HG02885 (cell line): ENCODE measurements at regions not wholly inside any gene's neighbourhood (a gene's known extent, or its start where the extent isn't known, plus 50 kb on each side); places are given as distances from the start of the nearest gene placed in this dataset.
"Not testable (repeated sequence)": the region's sequence is repeated elsewhere in the genome, so short reads cannot be mapped to it uniquely, and the experiment has no call there.

Experiments
- ATAC-seq: cut with Tn5 transposase; IDR thresholded peaks from one replicate; pipeline ENCODE4 v1.9.1; 2021; ENCODE audit warnings: mild to moderate bottlenecking; ENCODE audit not compliant: unreplicated experiment, poor library complexity

- no peak for ATAC-seq
Measured at GRCh38 chr6:106885679-106886078, 88.8 kb downstream of the CD24 start.

DNA sequence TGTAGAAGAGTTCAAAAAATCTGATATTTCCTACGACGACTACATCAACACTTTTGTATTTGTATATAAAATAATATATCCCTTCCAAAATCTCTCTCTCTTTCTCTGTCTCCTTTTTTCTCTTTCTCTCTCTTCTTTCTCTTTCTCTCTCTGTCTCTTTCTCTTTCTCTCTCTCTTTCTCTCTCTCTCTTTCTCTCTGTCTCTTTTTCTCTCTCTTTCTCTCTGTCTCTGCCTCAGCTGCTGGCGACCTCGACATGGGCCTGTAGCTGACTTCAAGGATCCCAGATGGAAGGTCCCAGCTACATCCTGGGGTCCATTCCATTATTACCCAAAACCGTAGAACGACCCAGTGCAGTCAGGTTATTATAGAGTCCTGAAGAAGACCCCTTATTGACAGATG is 90.0 kb downstream of the CD24 start:
- ATAC-seq = no peak

DNA sequence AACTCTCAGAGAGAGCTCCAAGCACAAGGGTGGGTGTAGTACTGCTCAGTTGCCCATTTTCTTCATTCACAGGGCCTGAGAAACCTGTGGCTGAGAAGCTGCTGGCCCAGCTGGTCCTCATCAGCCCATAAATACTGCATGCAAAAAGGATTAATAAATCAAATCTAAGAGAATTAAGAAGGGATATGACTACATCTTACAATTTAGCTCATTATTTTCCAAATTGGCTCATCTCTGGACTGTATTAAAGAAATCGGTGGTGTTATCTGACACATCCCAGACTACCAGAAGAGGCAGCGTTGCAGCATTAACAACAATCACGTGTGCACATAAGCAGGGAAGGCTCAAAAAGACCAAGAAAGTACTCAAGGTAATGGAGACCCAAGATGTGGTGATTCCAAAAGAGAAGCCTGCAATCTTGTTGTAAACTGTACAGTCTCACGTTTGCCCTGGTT is 90.7 kb downstream of the CD24 start:
- ATAC-seq = no peak

- no peak for ATAC-seq
Measured at GRCh38 chr6:106882601-106883518, 91.7 kb downstream of the CD24 start.

DNA sequence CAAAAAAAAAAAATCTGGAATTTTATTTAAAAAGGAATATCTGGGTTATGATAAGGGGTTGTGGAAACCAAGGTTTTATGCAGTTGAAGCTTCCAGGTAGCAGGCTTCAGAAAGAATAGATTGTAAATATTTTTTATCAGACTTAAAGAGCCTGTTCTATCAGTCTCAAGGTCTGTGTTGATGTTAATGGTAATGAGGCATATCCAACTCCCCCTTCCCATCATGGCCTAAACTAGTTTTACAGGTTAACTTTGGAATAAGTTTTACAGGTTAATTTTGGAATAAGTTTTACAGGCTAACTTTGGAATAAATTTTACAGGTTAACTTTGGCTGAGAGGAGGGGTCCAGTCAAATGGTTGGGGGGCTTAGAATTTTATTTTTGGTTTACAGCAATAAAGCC is 92.4 kb downstream of the CD24 start:
- ATAC-seq = no peak

- ATAC-seq = no peak
Measured at GRCh38 chr6:106880952-106881351, 93.6 kb downstream of the CD24 start.

DNA sequence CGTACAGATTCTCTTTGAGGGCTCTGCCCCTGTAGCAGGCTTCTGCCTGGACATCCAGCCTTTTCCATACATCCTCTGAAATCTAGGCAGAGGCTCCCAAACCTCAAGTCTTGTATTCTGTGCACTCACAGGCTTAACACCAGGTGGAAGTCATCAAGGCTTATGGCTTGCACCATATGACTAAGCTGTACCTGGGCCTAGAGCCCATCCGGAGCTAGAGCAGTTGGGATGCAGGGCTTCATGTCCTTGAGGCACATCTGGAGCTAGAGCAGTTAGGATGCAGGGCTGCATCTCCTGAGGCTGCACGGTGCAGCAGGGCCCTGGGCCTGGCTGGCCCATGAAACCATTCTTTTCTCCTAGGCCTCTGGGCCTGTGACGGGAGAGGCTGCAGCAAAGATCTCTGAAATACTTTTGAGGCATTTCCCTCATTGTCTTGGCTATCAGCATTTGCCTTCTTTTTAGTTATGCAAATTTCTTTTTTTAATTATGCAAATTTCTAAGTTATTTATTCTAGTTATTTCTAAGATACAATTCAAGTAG is 98.7 kb downstream of the CD24 start:
- no peak for ATAC-seq

GRCh38 chr6:106874481-106874880 is 100.0 kb downstream of the CD24 start:
- ATAC-seq = no peak

DNA sequence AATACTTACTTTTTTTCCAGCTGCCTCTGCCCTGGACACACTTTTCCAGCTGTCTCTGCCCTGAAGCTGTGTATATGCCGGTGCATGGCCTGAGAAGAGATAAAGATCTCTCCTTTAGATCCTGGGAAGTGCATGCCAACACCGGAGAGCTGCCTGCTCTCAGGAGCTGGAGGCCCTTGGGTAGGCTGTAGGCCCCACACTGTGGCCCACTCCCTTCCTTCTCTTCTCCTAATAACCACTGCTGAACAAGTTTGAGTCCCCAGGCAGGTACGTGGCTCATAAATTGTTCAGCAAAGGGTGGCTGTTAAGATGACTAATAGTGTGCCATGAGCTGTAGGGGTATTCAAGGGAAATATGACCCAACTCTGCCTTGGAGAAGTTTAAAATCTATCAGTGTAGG is 102.5 kb downstream of the CD24 start:
- ATAC-seq = no peak

DNA sequence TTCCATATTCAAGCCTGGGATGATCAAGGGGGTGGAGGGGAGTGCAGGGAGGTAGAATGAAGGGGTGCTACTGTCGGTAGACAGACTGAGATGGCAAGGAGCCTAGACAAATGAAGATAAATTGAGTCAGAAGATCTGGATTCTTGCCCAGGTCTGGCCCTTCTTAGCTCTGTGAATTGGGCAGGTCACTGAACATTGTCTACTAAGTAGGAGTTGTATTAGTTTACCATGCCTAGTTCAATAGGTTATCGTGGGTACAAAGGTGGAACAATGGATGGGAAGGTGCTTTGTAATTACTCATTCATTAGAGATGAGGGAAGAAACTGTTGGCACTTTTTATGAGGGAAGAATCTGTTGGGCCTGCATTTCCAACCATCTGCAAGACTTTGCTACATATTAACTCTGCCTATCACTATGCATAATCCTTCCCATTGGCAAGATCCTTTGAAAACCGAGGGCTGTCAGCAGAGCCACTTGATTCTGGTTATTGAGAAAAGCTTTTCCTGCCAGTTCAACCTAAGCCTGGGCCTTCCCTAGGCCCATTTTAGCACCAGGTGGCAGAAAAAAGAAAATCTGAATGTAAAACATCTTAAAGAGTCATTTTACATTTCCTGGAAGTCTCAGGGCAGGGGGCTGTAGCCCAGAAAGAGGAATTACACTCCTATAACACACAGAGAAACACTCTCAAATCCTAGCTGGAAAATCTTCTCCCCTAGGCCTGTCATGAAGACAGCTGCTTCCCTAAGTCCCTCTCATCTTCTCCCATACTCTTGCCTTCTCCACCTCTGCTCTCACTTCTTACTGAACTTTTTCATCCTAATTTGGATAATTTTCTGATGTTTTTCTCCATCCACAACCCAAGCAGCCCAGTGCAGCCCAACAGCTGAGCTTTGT is 103.5 kb downstream of the CD24 start:
- no peak for ATAC-seq

DNA sequence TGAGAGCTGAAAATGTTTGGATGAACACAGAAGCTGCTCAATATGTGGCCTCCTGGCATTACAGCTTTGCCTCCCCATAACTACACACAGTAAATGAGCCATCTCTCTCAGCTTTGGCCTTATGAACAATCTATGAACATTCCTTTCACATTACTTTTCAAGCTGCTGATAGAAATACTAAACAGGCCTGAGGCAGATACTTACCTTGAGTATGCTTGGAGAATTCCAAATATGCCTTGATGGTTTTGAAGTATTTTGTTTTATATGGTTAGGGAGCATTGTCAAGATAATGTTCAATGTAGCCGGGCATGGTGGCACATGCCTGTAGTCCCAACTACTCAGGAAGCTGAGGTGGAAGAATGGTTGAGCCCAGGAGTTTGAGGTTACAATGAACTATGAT is 104.5 kb downstream of the CD24 start:
- no peak for ATAC-seq

DNA sequence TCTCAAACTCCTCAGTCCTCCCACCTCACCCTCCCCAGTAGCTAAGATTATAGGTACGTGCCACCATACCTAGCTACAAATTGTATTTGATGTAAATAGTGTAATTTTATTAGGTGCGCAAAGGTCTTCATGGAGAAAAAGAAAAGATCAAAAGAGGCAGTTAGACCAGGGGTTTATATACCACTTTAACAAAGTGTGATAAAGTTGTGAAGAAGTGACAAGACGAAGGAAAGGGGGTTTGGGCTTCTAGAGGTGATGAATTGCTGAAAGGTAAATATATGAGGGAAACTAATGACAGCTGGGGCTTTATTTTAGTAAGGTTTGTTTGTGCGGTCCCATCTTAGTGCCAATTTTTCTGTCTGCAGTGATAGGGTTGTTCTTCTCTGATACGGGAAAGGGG is 105.3 kb downstream of the CD24 start:
- no peak for ATAC-seq

- no peak for ATAC-seq
Measured at GRCh38 chr6:106866875-106867658, 107.5 kb downstream of the CD24 start.

DNA sequence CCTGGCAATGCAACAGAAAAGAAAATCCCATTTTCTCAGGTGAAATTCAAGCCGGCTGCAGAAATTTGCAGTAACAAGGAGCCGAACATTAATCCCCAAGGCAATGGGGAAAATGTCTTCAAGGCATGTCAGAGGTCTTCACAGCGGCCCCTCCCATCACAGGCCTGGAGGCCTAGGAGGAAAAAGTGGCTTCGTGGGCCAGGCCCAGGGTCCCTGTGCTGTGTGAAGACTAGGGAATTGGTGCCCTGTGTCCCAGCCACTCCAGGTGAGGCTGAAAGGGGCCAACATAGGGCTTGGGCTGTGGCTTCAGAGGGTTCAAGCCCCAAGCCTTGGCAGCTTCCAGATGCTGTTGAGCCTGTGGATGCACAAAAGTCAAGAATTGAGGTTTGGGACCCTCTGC is 111.7 kb downstream of the CD24 start:
- ATAC-seq = no peak

DNA sequence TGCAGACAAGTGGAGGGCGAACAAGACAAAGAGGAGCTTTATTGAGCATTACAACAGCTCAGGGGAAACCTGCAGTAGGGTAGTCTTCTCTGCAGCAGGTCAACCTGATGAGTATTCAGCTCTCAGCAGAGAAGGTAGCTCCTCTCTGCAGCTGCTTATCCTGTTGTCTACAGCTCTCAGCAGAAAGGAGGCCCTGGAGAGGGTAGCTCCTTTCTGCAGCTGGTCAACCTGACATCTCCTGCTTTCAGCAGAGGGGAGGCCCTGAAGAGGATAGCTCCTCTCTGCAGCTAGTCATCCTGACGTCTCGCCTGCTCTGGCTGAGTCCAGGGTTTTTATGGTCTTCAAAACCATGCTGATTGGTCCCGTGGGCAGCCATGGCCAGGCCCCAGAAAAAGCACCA is 113.6 kb downstream of the CD24 start:
- no peak for ATAC-seq

DNA sequence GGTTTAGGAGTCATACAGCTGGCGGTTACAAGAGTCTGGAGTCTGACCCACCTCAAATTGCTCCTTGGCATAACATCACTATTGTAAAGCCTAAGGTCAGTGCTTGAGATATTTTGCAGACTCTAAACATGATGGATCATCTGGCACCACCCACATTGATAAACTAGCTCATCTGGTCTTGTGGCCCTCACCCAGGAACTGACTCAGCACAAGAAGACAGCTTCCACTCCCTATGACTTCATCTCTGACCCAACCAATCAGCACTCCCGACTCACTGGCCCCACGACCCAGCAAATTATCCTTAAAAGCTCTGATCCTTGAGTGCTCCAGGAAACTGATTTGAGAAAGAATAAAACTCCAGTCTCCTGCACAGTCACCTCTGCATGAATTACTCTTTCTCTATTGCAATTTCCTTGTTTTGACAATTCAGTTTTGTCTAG is 115.9 kb downstream of the CD24 start:
- no peak for ATAC-seq

DNA sequence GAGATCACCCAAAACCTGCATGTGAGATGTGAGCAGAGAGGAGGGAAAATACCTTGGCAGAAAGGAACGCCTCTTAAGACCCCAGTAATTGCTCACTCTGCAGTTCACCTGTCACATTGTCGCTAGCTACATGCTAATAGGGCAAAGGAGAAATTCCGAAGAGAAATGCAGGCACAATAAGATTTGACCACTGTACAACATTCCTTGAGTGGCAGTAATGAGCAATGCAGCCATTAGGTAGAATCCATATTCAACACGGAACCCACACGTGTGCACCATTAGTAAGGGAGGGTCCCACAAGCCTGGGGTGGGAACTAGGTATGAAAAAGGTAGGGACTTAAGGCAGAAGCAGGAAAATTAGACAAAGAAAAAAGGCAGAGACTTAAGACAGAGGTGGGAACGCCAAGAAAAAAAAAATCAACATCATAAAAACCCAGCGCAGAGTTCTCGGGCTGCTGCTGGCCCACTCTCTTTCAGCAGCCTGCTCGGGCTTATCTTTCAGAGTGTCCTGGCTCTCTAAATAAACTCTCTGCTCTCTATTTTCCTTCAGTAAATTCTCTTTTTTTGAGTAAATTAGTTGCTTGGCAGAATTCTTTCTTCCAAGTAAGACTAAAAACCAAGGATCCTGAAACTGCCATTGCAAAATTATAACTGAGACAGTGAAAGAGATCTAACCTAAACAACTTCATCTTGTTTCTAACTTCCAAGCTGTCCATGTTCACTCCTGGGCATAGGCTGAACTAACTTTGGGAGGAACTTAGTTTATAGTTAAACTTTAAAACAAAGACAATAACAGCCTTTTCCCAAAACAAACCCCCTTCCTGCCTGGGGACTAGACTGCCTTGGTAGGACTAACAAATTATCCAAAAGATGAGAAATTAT is 116.5 kb downstream of the CD24 start:
- no peak for ATAC-seq

- ATAC-seq = not testable (repeated sequence)
Measured at GRCh38 chr6:106857310-106857709, 117.2 kb downstream of the CD24 start.

DNA sequence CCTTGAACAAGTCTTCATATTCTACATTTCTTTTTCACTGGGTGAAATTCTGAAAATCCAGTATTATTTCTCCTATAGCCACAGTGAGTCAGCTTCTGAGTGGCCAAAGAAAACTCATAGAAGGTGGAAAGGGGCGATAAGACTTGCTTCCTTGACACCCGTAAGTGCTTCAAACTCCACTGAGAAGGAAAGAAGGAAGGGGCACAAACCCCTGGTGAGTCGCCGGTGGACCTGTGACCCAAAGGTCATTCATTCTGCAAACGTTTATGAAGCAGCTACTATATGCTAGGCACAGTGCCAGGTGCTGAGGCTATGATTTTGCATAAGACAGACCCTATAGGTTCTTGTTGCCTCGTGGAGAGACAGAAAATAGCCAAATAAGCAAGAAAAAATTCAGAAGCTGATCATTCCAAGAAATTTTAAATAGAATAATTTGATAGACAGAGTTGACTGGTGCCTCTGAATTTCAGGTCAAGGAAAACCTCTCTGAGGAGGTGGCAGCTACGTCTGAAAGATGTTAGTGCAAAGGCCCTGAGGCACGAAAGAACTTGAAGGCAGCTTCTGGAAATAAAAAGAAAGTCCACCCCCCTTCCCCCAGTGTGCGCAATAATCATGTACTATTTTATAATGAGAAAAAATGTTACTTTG is 118.2 kb downstream of the CD24 start:
- no peak for ATAC-seq
